IMR-90 (cell line): ENCODE measurements at regions not wholly inside any gene's neighbourhood (a gene's known extent, or its start where the extent isn't known, plus 50 kb on each side); places are given as distances from the start of the nearest gene placed in this dataset.
"Not testable (repeated sequence)": the region's sequence is repeated elsewhere in the genome, so short reads cannot be mapped to it uniquely, and the experiment has no call there.

Experiments used
- ATAC-seq: fragments of 200-7000 bp; cut with Tn5 transposase; 2 replicates; pipeline ENCODE4 v1.9.1; 2020; ENCODE audit warnings: low read depth, mild to moderate bottlenecking, moderate library complexity
- BruUV-seq: library from RNA; stranded (reverse); fragments of 400-500 nt; replicated peaks from 2 replicates; lab custom pipeline; 2021; lab: Mats Ljungman, UMichigan
- CTCF ChIA-PET: fragments of 300-600 bp; formaldehyde crosslinking; extraction: SDS; loops from one replicate; lab custom pipeline; 2021; ENCODE audit warnings: antibody characterized with exemption; lab: Yijun Ruan, JAX
- POLR2A ChIA-PET: fragments of 300-600 bp; sonication (Branson Sonifier 250); formaldehyde crosslinking; loops from one replicate; lab custom pipeline; 2022; ENCODE audit warnings: antibody characterized with exemption; ENCODE audit not compliant: unreplicated experiment; lab: Charles Lee
- DNase-seq: peaks from one replicate; pipeline ENCODE4 v3.0.0; 2013
- H2AFZ ChIP-seq: replicated peaks from 2 replicates; pipeline ENCODE3; 2013; ENCODE audit warnings: low read length, mild to moderate bottlenecking; ENCODE audit not compliant: poor library complexity
- H2AK5ac ChIP-seq: 2 replicates; pipeline ENCODE4 v1.6.1; 2013; ENCODE audit warnings: low read depth, low read length, inconsistent platforms
- H2AK9ac ChIP-seq: replicated peaks from 2 replicates; pipeline ENCODE3; 2013; ENCODE audit warnings: mild to moderate bottlenecking, low read depth, low read length, moderate library complexity; ENCODE audit not compliant: poor library complexity
- H2BK120ac ChIP-seq: 2 replicates; pipeline ENCODE4 v1.6.1; 2013; ENCODE audit warnings: low read depth, low read length, inconsistent platforms
- H2BK15ac ChIP-seq: 3 replicates; pipeline ENCODE4 v1.6.1; 2013; ENCODE audit warnings: low read depth, low read length, inconsistent platforms
- H2BK20ac ChIP-seq: 2 replicates; pipeline ENCODE4 v1.6.1; 2013; ENCODE audit warnings: low read depth, mild to moderate bottlenecking, inconsistent platforms, low read length, moderate library complexity
- H2BK5ac ChIP-seq: 2 replicates; pipeline ENCODE4 v1.6.1; 2013; ENCODE audit warnings: mild to moderate bottlenecking, low read depth, low read length, inconsistent platforms; ENCODE audit not compliant: poor library complexity, severe bottlenecking
- H3K14ac ChIP-seq: replicated peaks from 2 replicates; pipeline ENCODE4 v1.6.1; 2013; ENCODE audit warnings: low read depth, low read length, inconsistent platforms
- H3K18ac ChIP-seq: 2 replicates; pipeline ENCODE4 v1.6.1; 2013; ENCODE audit warnings: low read depth, low read length, control low read depth
- H3K23ac ChIP-seq: 2 replicates; pipeline ENCODE4 v1.6.1; 2013; ENCODE audit warnings: low read depth, low read length, inconsistent platforms
- H3K27ac ChIP-seq: 2 replicates; pipeline ENCODE4 v1.5.1; 2013; ENCODE audit warnings: mild to moderate bottlenecking, control low read depth, low read length; ENCODE audit not compliant: insufficient read depth
- H3K27me3 ChIP-seq: 2 replicates; pipeline ENCODE4 v1.6.1; 2013; ENCODE audit warnings: low read length; ENCODE audit not compliant: control insufficient read depth, insufficient read depth
- H3K36me3 ChIP-seq: 2 replicates; pipeline ENCODE4 v1.6.1; 2013; ENCODE audit warnings: low read length, mixed read lengths; ENCODE audit not compliant: control insufficient read depth, insufficient read depth
- H3K4ac ChIP-seq: 2 replicates; pipeline ENCODE4 v1.6.1; 2013; ENCODE audit warnings: low read depth, low read length, inconsistent platforms
- H3K4me1 ChIP-seq: 2 replicates; pipeline ENCODE4 v1.6.1; 2013; ENCODE audit warnings: low read length, mixed read lengths; ENCODE audit not compliant: control insufficient read depth, insufficient read depth
- H3K4me2 ChIP-seq: 2 replicates; pipeline ENCODE4 v1.6.1; 2013; ENCODE audit warnings: low read depth, mild to moderate bottlenecking, control low read depth, low read length, moderate library complexity
- H3K4me3 ChIP-seq: 2 replicates; pipeline ENCODE4 v1.5.1; 2013; ENCODE audit warnings: low read depth, mild to moderate bottlenecking, control low read depth, low read length, moderate library complexity; ENCODE audit not compliant: insufficient read depth
- H3K56ac ChIP-seq: 2 replicates; pipeline ENCODE4 v1.6.1; 2013; ENCODE audit warnings: low read length, inconsistent platforms; ENCODE audit not compliant: insufficient read depth; ENCODE audit errors: extremely low read depth
- H3K79me1 ChIP-seq, 2 experiments: 2 replicates each; pipeline ENCODE4 v1.6.1; 2013; ENCODE audit warnings: low read length in 2 of 2, inconsistent platforms in 1 of 2, low read depth in 1 of 2
- H3K9ac ChIP-seq: 2 replicates; pipeline ENCODE4 v1.6.1; 2013; ENCODE audit warnings: low read depth, low read length, control low read depth
- H3K9me1 ChIP-seq: 2 replicates; pipeline ENCODE4 v1.6.1; 2013; ENCODE audit warnings: low read length, inconsistent platforms; ENCODE audit not compliant: insufficient read depth
- H3K9me3 ChIP-seq: 2 replicates; pipeline ENCODE4 v1.6.1; 2013; ENCODE audit warnings: low read length; ENCODE audit not compliant: control insufficient read depth, insufficient read depth
- H4K20me1 ChIP-seq: 2 replicates; pipeline ENCODE4 v1.6.1; 2013; ENCODE audit warnings: low read length, inconsistent platforms; ENCODE audit not compliant: insufficient read depth
- H4K5ac ChIP-seq: 2 replicates; pipeline ENCODE4 v1.6.1; 2013; ENCODE audit warnings: mild to moderate bottlenecking, low read depth, low read length, control low read depth
- H4K8ac ChIP-seq, 2 experiments: 2 replicates each; pipeline ENCODE4 v1.6.1; 2013; ENCODE audit warnings: low read depth in 2 of 2, low read length in 2 of 2, control low read depth in 1 of 2, inconsistent platforms in 1 of 2
- H4K91ac ChIP-seq: 2 replicates; pipeline ENCODE4 v1.6.1; 2013; ENCODE audit warnings: low read depth, low read length, inconsistent platforms; ENCODE audit not compliant: insufficient read depth
- WGBS, 2 experiments: methylation state at CpG; one replicate each; pipeline versions ENCODE4 v1.1.5 to v1.1.7; 2013; ENCODE audit warnings: missing lambda C conversion rate in 2 of 2; ENCODE audit not compliant: insufficient read length in 1 of 2; ENCODE audit errors: extremely low coverage in 2 of 2; 5-methylcytosine and 5-hydroxymethylcytosine counted together
- dilution Hi-C: fragments of 300-500 bp; cut with HindIII; formaldehyde crosslinking; loops from one replicate; pipeline ENCODE4 v1.14.3; 2018; ENCODE audit warnings: low sequenced_read_pairs; ENCODE audit not compliant: unreplicated experiment
- in situ Hi-C: fragments of 300-500 bp; cut with MboI; formaldehyde crosslinking; loops from 3 replicates; pipeline ENCODE4 v1.14.3; 2019; ENCODE audit warnings: low sequenced_read_pairs, inconsistent platforms, mixed read lengths
- intact Hi-C: fragments of 100-400 bp; cut with micrococcal nuclease; formaldehyde crosslinking; loops from 2 replicates; pipeline ENCODE4 v1.10.0; 2022

- BruUV-seq, H3K4me1 ChIP-seq, H4K5ac ChIP-seq, H3K4me2 ChIP-seq, ATAC-seq, H2AK9ac ChIP-seq, dilution Hi-C loops, H2AK5ac ChIP-seq, H3K79me1 ChIP-seq, H3K4ac ChIP-seq, H3K4me3 ChIP-seq, H4K20me1 ChIP-seq, H3K56ac ChIP-seq, in situ Hi-C loops, H3K27ac ChIP-seq, H3K9me1 ChIP-seq, CTCF ChIA-PET, H2BK20ac ChIP-seq, POLR2A ChIA-PET, H2BK5ac ChIP-seq, H3K27me3 ChIP-seq, H4K8ac ChIP-seq, H3K36me3 ChIP-seq, H3K18ac ChIP-seq, H2BK15ac ChIP-seq, intact Hi-C loops, H2BK120ac ChIP-seq, H3K9me3 ChIP-seq, H2AFZ ChIP-seq, DNase-seq, H3K9ac ChIP-seq, H3K23ac ChIP-seq, H3K14ac ChIP-seq, H4K91ac ChIP-seq: not testable (repeated sequence)
- 96% methylated on average over 10 of the region's 38 CpGs; no CpG with 5 or more reads in 1 of the 2 experiments for WGBS, 2 experiments
These were observed 217.8 kb upstream of the EPHA7 start for GRCh38 chr6:93636987-93637664.
